Activated naive CD8-positive, alpha-beta T cell (primary cell): ENCODE measurements at regions not wholly inside any gene's neighbourhood (a gene's known extent, or its start where the extent isn't known, plus 50 kb on each side); places are given as distances from the start of the nearest gene placed in this dataset.
"Not testable (repeated sequence)": the region's sequence is repeated elsewhere in the genome, so short reads cannot be mapped to it uniquely, and the experiment has no call there.

Experiments used
- H3K27ac Mint-ChIP-seq: one replicate; pipeline ENCODE4 v1.8.0; 2021; ENCODE audit warnings: mixed read lengths
- H3K27me3 Mint-ChIP-seq: one replicate; pipeline ENCODE4 v1.8.0; 2021; ENCODE audit warnings: mixed read lengths
- H3K36me3 Mint-ChIP-seq: one replicate; pipeline ENCODE4 v1.8.0; 2021; ENCODE audit warnings: mixed read lengths
- H3K4me1 Mint-ChIP-seq: one replicate; pipeline ENCODE4 v1.8.0; 2021; ENCODE audit warnings: low read depth, mixed read lengths
- H3K4me3 Mint-ChIP-seq: one replicate; pipeline ENCODE4 v1.8.0; 2021; ENCODE audit warnings: mild to moderate bottlenecking, mixed read lengths
- H3K9me3 Mint-ChIP-seq: one replicate; pipeline ENCODE4 v1.8.0; 2021; ENCODE audit warnings: low read depth, mixed read lengths

- not testable (repeated sequence) for H3K27me3 Mint-ChIP-seq, H3K36me3 Mint-ChIP-seq, H3K4me3 Mint-ChIP-seq, H3K4me1 Mint-ChIP-seq, H3K9me3 Mint-ChIP-seq, H3K27ac Mint-ChIP-seq
Observed at GRCh38 chr14:55839301-55839947, 259.4 kb downstream of the KTN1 start.

GRCh38 chr14:55840821-55841220 lies 260.8 kb downstream of the KTN1 start:
- Mint-ChIP-seq H3K4me1 (no peaks in the 10 kb centered on the region), H3K4me3 (no peak overlapping the region), H3K9me3 (no peaks in the 10 kb centered on the region), H3K27me3 (peaks cover 3% of the 10 kb centered on the region), H3K27ac (no peak overlapping the region), H3K36me3 (no peaks in the 10 kb centered on the region)

- Mint-ChIP-seq H3K27ac (no peak overlapping the region), H3K9me3 (no peaks in the 10 kb centered on the region), H3K36me3 (no peaks in the 10 kb centered on the region), H3K4me1 (no peaks in the 10 kb centered on the region), H3K27me3 (peaks cover 2% of the 10 kb centered on the region), H3K4me3 (no peak overlapping the region)
Observed at GRCh38 chr14:55841625-55842024, 261.6 kb downstream of the KTN1 start.

GRCh38 chr14:55843718-55844403 lies 263.9 kb downstream of the KTN1 start:
- H3K27me3 Mint-ChIP-seq: no peaks in the 10 kb centered on the region
- no peak overlapping the region for H3K4me3 Mint-ChIP-seq

GRCh38 chr14:55845963-55846825 lies 266.2 kb downstream of the KTN1 start:
- H3K36me3 Mint-ChIP-seq: no peaks in the 10 kb centered on the region
- no peaks in the 10 kb centered on the region for H3K9me3 Mint-ChIP-seq
- H3K4me1 Mint-ChIP-seq: no peaks in the 10 kb centered on the region
- no peak overlapping the region for H3K27ac Mint-ChIP-seq
- H3K27me3 Mint-ChIP-seq: no peaks in the 10 kb centered on the region
- no peak overlapping the region for H3K4me3 Mint-ChIP-seq

More at GRCh38 chr14:55843718-55844403, 263.9 kb downstream of the KTN1 start:
- H3K9me3 Mint-ChIP-seq: no peaks in the 10 kb centered on the region
- no peaks in the 10 kb centered on the region for H3K4me1 Mint-ChIP-seq
- H3K27ac Mint-ChIP-seq: no peak overlapping the region
- no peaks in the 10 kb centered on the region for H3K36me3 Mint-ChIP-seq

GRCh38 chr14:55846826-55847446 lies 266.9 kb downstream of the KTN1 start:
- no peak overlapping the region for H3K4me3 Mint-ChIP-seq
- H3K27ac Mint-ChIP-seq: no peak overlapping the region
- no peaks in the 10 kb centered on the region for H3K36me3 Mint-ChIP-seq
- no peaks in the 10 kb centered on the region for H3K4me1 Mint-ChIP-seq
- H3K27me3 Mint-ChIP-seq: no peaks in the 10 kb centered on the region
- H3K9me3 Mint-ChIP-seq: no peaks in the 10 kb centered on the region

- Mint-ChIP-seq H3K27ac (no peak overlapping the region), H3K4me1 (no peaks in the 10 kb centered on the region), H3K9me3 (no peaks in the 10 kb centered on the region), H3K36me3 (no peaks in the 10 kb centered on the region), H3K4me3 (no peak overlapping the region), H3K27me3 (no peaks in the 10 kb centered on the region)
Observed at GRCh38 chr14:55847766-55848165, 267.8 kb downstream of the KTN1 start.

GRCh38 chr14:55848964-55849363 lies 269.0 kb downstream of the KTN1 start:
- Mint-ChIP-seq H3K36me3 (no peaks in the 10 kb centered on the region), H3K9me3 (no peaks in the 10 kb centered on the region)

GRCh38 chr14:55849833-55850232 lies 268.4 kb upstream of the PELI2 start:
- H3K27me3 Mint-ChIP-seq: no peaks in the 10 kb centered on the region
- no peaks in the 10 kb centered on the region for H3K4me1 Mint-ChIP-seq
- no peak overlapping the region for H3K27ac Mint-ChIP-seq

More at GRCh38 chr14:55848964-55849363, 269.0 kb downstream of the KTN1 start:
- Mint-ChIP-seq H3K27me3 (no peaks in the 10 kb centered on the region), H3K4me3 (no peak overlapping the region), H3K4me1 (no peaks in the 10 kb centered on the region), H3K27ac (no peak overlapping the region)

GRCh38 chr14:55850825-55851241 lies 267.4 kb upstream of the PELI2 start:
- no peaks in the 10 kb centered on the region for H3K27me3 Mint-ChIP-seq
- no peak overlapping the region for H3K4me3 Mint-ChIP-seq
- H3K4me1 Mint-ChIP-seq: no peaks in the 10 kb centered on the region
- no peak overlapping the region for H3K27ac Mint-ChIP-seq
- no peaks in the 10 kb centered on the region for H3K9me3 Mint-ChIP-seq
- no peaks in the 10 kb centered on the region for H3K36me3 Mint-ChIP-seq

More at GRCh38 chr14:55849833-55850232, 268.4 kb upstream of the PELI2 start:
- H3K36me3 Mint-ChIP-seq: no peaks in the 10 kb centered on the region
- H3K4me3 Mint-ChIP-seq: no peak overlapping the region
- H3K9me3 Mint-ChIP-seq: no peaks in the 10 kb centered on the region

GRCh38 chr14:55851301-55851700 lies 266.9 kb upstream of the PELI2 start:
- H3K27ac Mint-ChIP-seq: no peak overlapping the region
- H3K27me3 Mint-ChIP-seq: no peaks in the 10 kb centered on the region
- no peaks in the 10 kb centered on the region for H3K9me3 Mint-ChIP-seq
- H3K36me3 Mint-ChIP-seq: no peaks in the 10 kb centered on the region
- no peaks in the 10 kb centered on the region for H3K4me1 Mint-ChIP-seq
- H3K4me3 Mint-ChIP-seq: no peak overlapping the region

- no peaks in the 10 kb centered on the region for H3K4me1 Mint-ChIP-seq
Observed at GRCh38 chr14:55851961-55852360, 266.2 kb upstream of the PELI2 start.

GRCh38 chr14:55855751-55856150 lies 262.5 kb upstream of the PELI2 start:
- Mint-ChIP-seq H3K36me3 (peaks cover 9% of the 10 kb centered on the region), H3K9me3 (peaks cover 16% of the 10 kb centered on the region), H3K27ac (no peak overlapping the region), H3K4me1 (no peaks in the 10 kb centered on the region), H3K27me3 (no peaks in the 10 kb centered on the region), H3K4me3 (no peak overlapping the region)

More at GRCh38 chr14:55851961-55852360, 266.2 kb upstream of the PELI2 start:
- H3K9me3 Mint-ChIP-seq: no peaks in the 10 kb centered on the region
- H3K27ac Mint-ChIP-seq: no peak overlapping the region
- H3K36me3 Mint-ChIP-seq: no peaks in the 10 kb centered on the region
- no peak overlapping the region for H3K4me3 Mint-ChIP-seq
- no peaks in the 10 kb centered on the region for H3K27me3 Mint-ChIP-seq

GRCh38 chr14:55858604-55859003 lies 259.6 kb upstream of the PELI2 start:
- Mint-ChIP-seq H3K36me3 (peaks cover 13% of the 10 kb centered on the region), H3K27ac (no peak overlapping the region), H3K4me3 (no peak overlapping the region), H3K27me3 (peaks cover 1% of the 10 kb centered on the region), H3K4me1 (no peaks in the 10 kb centered on the region), H3K9me3 (peaks cover 19% of the 10 kb centered on the region)

GRCh38 chr14:55861561-55861960 lies 256.6 kb upstream of the PELI2 start:
- Mint-ChIP-seq H3K9me3 (peaks cover 30% of the 10 kb centered on the region), H3K36me3 (peaks cover 20% of the 10 kb centered on the region)
- not testable (repeated sequence) for H3K4me3 Mint-ChIP-seq, H3K4me1 Mint-ChIP-seq, H3K27me3 Mint-ChIP-seq, H3K27ac Mint-ChIP-seq
